Lower leg skin (tissue), 4 donors: ENCODE measurements at regions not wholly inside any gene's neighbourhood (a gene's known extent, or its start where the extent isn't known, plus 50 kb on each side); places are given as distances from the start of the nearest gene placed in this dataset.

Source experiments
- DNase-seq, 2 donors: peaks; one replicate each; pipeline ENCODE4 v3.0.0-alpha.2; 2019; ENCODE audit warnings: low spot score in 2 of 2
- H3K4me3 ChIP-seq: fragments of 200-600 bp; sonication (generic); 2 replicates; pipeline ENCODE4 v1.5.1; 2017; ENCODE audit warnings: mild to moderate bottlenecking, low read depth; ENCODE audit not compliant: poor library complexity, severe bottlenecking
- CTCF ChIP-seq, 3 donors: fragments of 450-650 bp; IDR thresholded peaks; one replicate each; pipeline ENCODE4 v1.5.1; 2016; ENCODE audit warnings: antibody characterized with exemption in 3 of 3, mild to moderate bottlenecking in 3 of 3, moderate library complexity in 2 of 3
- POLR2A ChIP-seq, 2 donors: fragments of 450-650 bp; IDR thresholded peaks; one replicate each; pipeline ENCODE4 v1.6.1; 2016 to 2017; ENCODE audit warnings: antibody characterized with exemption in 2 of 2, mild to moderate bottlenecking in 1 of 2, moderate library complexity in 1 of 2
- WGBS, 2 donors: methylation state at CpG; one replicate each; pipeline ENCODE4 v1.1.5; 2018; 5-methylcytosine and 5-hydroxymethylcytosine counted together
- intact Hi-C: fragments of 100-400 bp; cut with DNase I; formaldehyde crosslinking; loops from one replicate; pipeline ENCODE4 v1.15.0; 2023; ENCODE audit warnings: low total_unique reads

GRCh38 chr4:123555233-123555806 is 158.7 kb downstream of the SPRY1 start:
- H3K4me3 ChIP-seq: no peak overlapping the region
- DNase-seq: peak; percentile 85 to 94
- WGBS, 2 donors: 17 to 19% methylated on average over 9 of the region's 9 CpGs
- TF ChIP-seq CTCF (IDR thresholded peaks at IDR 0.05) (no peak), POLR2A (IDR thresholded peaks at IDR 0.05) (no peak)
- intact Hi-C loops: no loop called here

- WGBS, 2 donors: 17 to 45% methylated on average over 6 of the region's 6 CpGs
- DNase-seq: no peak
Observed at GRCh38 chr4:123555807-123556273, 159.2 kb downstream of the SPRY1 start.

GRCh38 chr4:123556526-123556925 is 159.9 kb downstream of the SPRY1 start:
- H3K4me3 ChIP-seq: no peak overlapping the region
- no peak for TF ChIP-seq POLR2A (IDR thresholded peaks at IDR 0.05)
- TF ChIP-seq CTCF (IDR thresholded peaks at IDR 0.05): no peak
- 88% methylated on average over 4 of the region's 4 CpGs for WGBS, 2 donors
- intact Hi-C loops: no loop called here
- no peak for DNase-seq

More at GRCh38 chr4:123555807-123556273, 159.2 kb downstream of the SPRY1 start:
- intact Hi-C loops: no loop called here
- TF ChIP-seq CTCF (IDR thresholded peaks at IDR 0.05): no peak
- no peak overlapping the region for H3K4me3 ChIP-seq

GRCh38 chr4:123557857-123558536 is 161.4 kb downstream of the SPRY1 start:
- intact Hi-C loops: no loop called here
- 72 to 97% methylated on average over 4 of the region's 4 CpGs for WGBS, 2 donors
- no peak overlapping the region for H3K4me3 ChIP-seq
- no peak for TF ChIP-seq POLR2A (IDR thresholded peaks at IDR 0.05)
- no peak for TF ChIP-seq CTCF (IDR thresholded peaks at IDR 0.05)
- no peak for DNase-seq

- no peak for DNase-seq
- 78 to 79% methylated on average over 1 of the region's 1 CpG for whole genome bisulfite sequencing, 2 donors
- intact Hi-C loops: no loop called here
- H3K4me3 ChIP-seq: no peak overlapping the region
- no peak for TF ChIP-seq POLR2A (IDR thresholded peaks at IDR 0.05)
- TF ChIP-seq CTCF (IDR thresholded peaks at IDR 0.05): no peak
Observed at GRCh38 chr4:123558865-123559264, 162.3 kb downstream of the SPRY1 start.
